CD4-positive, alpha-beta memory T cell (primary cell): ENCODE measurements at regions not wholly inside any gene's neighbourhood (a gene's known extent, or its start where the extent isn't known, plus 50 kb on each side); places are given as distances from the start of the nearest gene placed in this dataset.

Experiments used
- CTCF ChIA-PET: fragments of 350-600 bp; sonication (Branson Sonifier 250); formaldehyde crosslinking; loops from one replicate; lab custom pipeline; 2021; ENCODE audit warnings: inconsistent platforms; ENCODE audit not compliant: partially characterized antibody; lab: Charles Lee
- POLR2A ChIA-PET: fragments of 350-600 bp; sonication (Branson Sonifier 250); formaldehyde crosslinking; loops from one replicate; lab custom pipeline; 2021; ENCODE audit not compliant: partially characterized antibody; lab: Charles Lee
- DNase-seq, 5 donors: peaks; one replicate each; pipeline versions ENCODE4 v3.0.0 to v3.0.0-alpha.2; 2020 to 2022; ENCODE audit warnings: mixed read lengths in 1 of 5
- H3K27ac ChIP-seq: one replicate; pipeline ENCODE4 v1.7.0; 2013; ENCODE audit warnings: low read depth, low read length
- H3K27me3 ChIP-seq: 2 replicates; pipeline ENCODE4 v1.7.0; 2013; ENCODE audit warnings: mild to moderate bottlenecking, low read length, moderate library complexity; ENCODE audit not compliant: insufficient read depth
- H3K36me3 ChIP-seq: 2 replicates; pipeline ENCODE4 v1.7.0; 2013; ENCODE audit warnings: mild to moderate bottlenecking, low read length, moderate library complexity; ENCODE audit not compliant: insufficient read depth
- H3K4me1 ChIP-seq: 2 replicates; pipeline ENCODE4 v1.7.0; 2013; ENCODE audit warnings: mild to moderate bottlenecking, low read length, moderate library complexity; ENCODE audit not compliant: insufficient read depth
- H3K4me3 ChIP-seq, 2 donors: one replicate each; pipeline ENCODE4 v1.7.0; 2013; ENCODE audit warnings: low read length in 2 of 2, mild to moderate bottlenecking in 1 of 2
- H3K9me3 ChIP-seq, 2 donors: one replicate each; pipeline ENCODE4 v1.7.0; 2013; ENCODE audit warnings: low read length in 2 of 2, control low read depth in 1 of 2; ENCODE audit not compliant: control insufficient read depth in 1 of 2
- H3K27ac Mint-ChIP-seq, 7 donors: one replicate each; pipeline ENCODE4 v1.8.0; 2020 to 2021; ENCODE audit warnings: mixed read lengths in 7 of 7, mild to moderate bottlenecking in 6 of 7, inconsistent platforms in 3 of 7, moderate library complexity in 3 of 7
- H3K27me3 Mint-ChIP-seq, 2 donors: one replicate each; pipeline ENCODE4 v1.8.0; 2020 to 2021; ENCODE audit warnings: mixed read lengths in 2 of 2
- H3K36me3 Mint-ChIP-seq, 2 donors: one replicate each; pipeline ENCODE4 v1.8.0; 2020 to 2021; ENCODE audit warnings: mixed read lengths in 2 of 2, inconsistent platforms in 1 of 2, mild to moderate bottlenecking in 1 of 2
- H3K4me1 Mint-ChIP-seq, 4 donors: one replicate each; pipeline ENCODE4 v1.8.0; 2020 to 2021; ENCODE audit warnings: mixed read lengths in 4 of 4, mild to moderate bottlenecking in 1 of 4
- H3K4me3 Mint-ChIP-seq, 8 donors: one replicate each; pipeline ENCODE4 v1.8.0; 2020 to 2021; ENCODE audit warnings: mixed read lengths in 8 of 8, mild to moderate bottlenecking in 7 of 8, moderate library complexity in 6 of 8, inconsistent platforms in 3 of 8
- H3K9me3 Mint-ChIP-seq, 8 donors: one replicate each; pipeline ENCODE4 v1.8.0; 2020 to 2021; ENCODE audit warnings: mixed read lengths in 8 of 8, mild to moderate bottlenecking in 5 of 8, inconsistent platforms in 3 of 8, moderate library complexity in 1 of 8
- intact Hi-C: fragments of 100-400 bp; cut with micrococcal nuclease; formaldehyde crosslinking; loops from one replicate; pipeline ENCODE4 v1.15.1; 2023

- no peak overlapping the region for H3K27ac ChIP-seq
- no peak overlapping the region for H3K4me3 Mint-ChIP-seq
- CTCF ChIA-PET, result no interaction called here
These were observed 435.0 kb upstream of the C2CD4B start for GRCh38 chr15:62599791-62600777.

DNA sequence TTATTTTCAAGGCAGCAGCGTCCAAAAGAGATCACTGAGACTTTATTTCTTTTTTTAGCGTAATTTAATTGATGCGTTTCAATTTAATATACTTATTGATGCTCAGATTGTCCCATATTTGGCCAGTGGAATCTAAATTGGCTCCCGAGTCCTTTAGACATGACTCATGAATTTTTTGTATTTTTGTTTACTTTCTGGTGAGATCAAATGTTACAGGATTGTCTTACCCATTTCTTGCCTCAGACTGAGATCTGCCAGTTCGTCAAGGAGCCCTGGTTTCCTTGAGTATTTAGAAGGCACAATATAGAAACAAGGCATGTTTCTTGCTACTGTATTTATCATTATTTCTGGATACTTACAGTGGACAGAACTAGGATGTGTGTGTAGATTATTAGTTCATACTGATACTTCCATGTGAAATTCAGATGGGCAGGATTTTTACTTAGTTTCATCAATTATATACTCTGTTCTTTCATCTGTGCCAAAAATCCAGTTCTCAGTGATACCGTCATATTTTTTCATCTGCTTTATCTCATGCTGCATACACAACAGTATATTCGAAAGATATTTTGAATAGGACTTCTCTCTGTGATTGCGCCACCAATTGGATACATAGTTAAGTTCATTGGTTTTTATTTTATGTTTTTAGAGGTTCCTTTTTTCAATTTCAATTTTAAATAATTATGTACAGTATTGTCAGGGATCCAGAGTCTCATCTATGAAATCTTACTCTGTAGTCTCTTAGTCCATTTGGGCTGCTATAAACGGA lies 436.9 kb upstream of the C2CD4B start:
- CTCF ChIA-PET, result no interaction called here
- Histone ChIP-seq H3K4me1 (no peaks in the 10 kb centered on the region), H3K36me3 (no peaks in the 10 kb centered on the region), H3K27me3 (no peaks in the 10 kb centered on the region), H3K27ac (no peak overlapping the region), H3K4me3 (no peak overlapping the region), H3K9me3 (no peaks in the 10 kb centered on the region)
- no peak for DNase-seq
- no peaks in the 10 kb centered on the region for H3K36me3 Mint-ChIP-seq
- no peaks in the 10 kb centered on the region for H3K4me1 Mint-ChIP-seq
- no peak overlapping the region for H3K4me3 Mint-ChIP-seq
- intact Hi-C loops, result no loop called here
- H3K9me3 Mint-ChIP-seq, result no peaks in the 10 kb centered on the region
- H3K27me3 Mint-ChIP-seq, result peaks cover 4 to 11% of the 10 kb centered on the region in 2 donors
- no peak overlapping the region for H3K27ac Mint-ChIP-seq
- POLR2A ChIA-PET, result no interaction called here

More at GRCh38 chr15:62599791-62600777, 435.0 kb upstream of the C2CD4B start:
- DNase-seq, result no peak
- H3K36me3 ChIP-seq, result no peaks in the 10 kb centered on the region
- Mint-ChIP-seq H3K36me3 (no peaks in the 10 kb centered on the region), H3K27me3 (peaks cover 7 to 16% of the 10 kb centered on the region in 2 donors), H3K27ac (no peak overlapping the region), H3K4me1 (no peaks in the 10 kb centered on the region), H3K9me3 (no peaks in the 10 kb centered on the region)
- no peaks in the 10 kb centered on the region for H3K27me3 ChIP-seq
- H3K9me3 ChIP-seq, result no peaks in the 10 kb centered on the region
- POLR2A ChIA-PET, result no interaction called here
- intact Hi-C loops, result no loop called here
- no peaks in the 10 kb centered on the region for H3K4me1 ChIP-seq
- H3K4me3 ChIP-seq, result no peak overlapping the region

DNA sequence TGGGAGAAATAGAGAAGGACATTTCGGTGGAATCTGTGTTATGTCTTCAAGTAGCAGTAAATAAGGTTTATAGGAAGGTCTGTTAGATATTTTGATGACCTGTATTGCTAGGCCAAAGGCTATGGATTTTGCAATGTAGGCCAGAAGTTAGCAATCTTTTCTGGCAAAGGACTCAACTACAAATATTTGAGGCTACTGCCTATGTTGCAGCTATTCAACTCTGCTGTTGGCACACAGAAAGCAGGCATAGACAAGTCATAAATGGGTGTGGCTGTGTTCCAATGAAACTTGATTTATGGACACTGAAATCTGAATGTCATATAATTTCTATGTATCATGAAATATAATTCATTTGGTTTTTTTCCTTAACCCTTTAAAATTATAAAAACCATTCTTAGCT lies 438.7 kb upstream of the C2CD4B start:
- Mint-ChIP-seq H3K4me1 (no peaks in the 10 kb centered on the region), H3K9me3 (no peaks in the 10 kb centered on the region), H3K27ac (no peak overlapping the region), H3K27me3 (peaks cover 9 to 13% of the 10 kb centered on the region in 2 donors), H3K36me3 (no peaks in the 10 kb centered on the region), H3K4me3 (no peak overlapping the region)
- intact Hi-C loops, result no loop called here
- Histone ChIP-seq H3K4me1 (no peaks in the 10 kb centered on the region), H3K27me3 (no peaks in the 10 kb centered on the region), H3K9me3 (no peaks in the 10 kb centered on the region), H3K4me3 (no peak overlapping the region), H3K27ac (no peak overlapping the region), H3K36me3 (no peaks in the 10 kb centered on the region)
- no peak for DNase-seq
- POLR2A ChIA-PET, result no interaction called here
- CTCF ChIA-PET, result no interaction called here

- H3K27ac Mint-ChIP-seq, result no peak overlapping the region
- intact Hi-C loops, result no loop called here
- no peaks in the 10 kb centered on the region for H3K4me1 ChIP-seq
- no peak for DNase-seq
- peaks cover 10 to 12% of the 10 kb centered on the region in 2 donors for H3K27me3 Mint-ChIP-seq
- no peak overlapping the region for H3K27ac ChIP-seq
- H3K4me1 Mint-ChIP-seq, result no peaks in the 10 kb centered on the region
- H3K36me3 Mint-ChIP-seq, result no peaks in the 10 kb centered on the region
- H3K27me3 ChIP-seq, result no peaks in the 10 kb centered on the region
- H3K36me3 ChIP-seq, result no peaks in the 10 kb centered on the region
- CTCF ChIA-PET, result no interaction called here
- no peak overlapping the region for H3K4me3 Mint-ChIP-seq
- H3K9me3 ChIP-seq, result no peaks in the 10 kb centered on the region
- no peaks in the 10 kb centered on the region for H3K9me3 Mint-ChIP-seq
- POLR2A ChIA-PET, result no interaction called here
- H3K4me3 ChIP-seq, result no peak overlapping the region
These were observed 437.3 kb upstream of the TPM1 start for GRCh38 chr15:62605282-62605681.

- no peak overlapping the region for H3K27ac ChIP-seq
- Mint-ChIP-seq H3K9me3 (no peaks in the 10 kb centered on the region), H3K36me3 (no peaks in the 10 kb centered on the region), H3K27ac (no peak overlapping the region), H3K4me1 (no peaks in the 10 kb centered on the region), H3K27me3 (peaks cover 12 to 13% of the 10 kb centered on the region in 2 donors), H3K4me3 (no peak overlapping the region)
- H3K9me3 ChIP-seq, result no peaks in the 10 kb centered on the region
- ChIA-PET CTCF (no interaction called here), POLR2A (no interaction called here)
- H3K27me3 ChIP-seq, result no peaks in the 10 kb centered on the region
- intact Hi-C loops, result no loop called here
- no peaks in the 10 kb centered on the region for H3K4me1 ChIP-seq
- H3K36me3 ChIP-seq, result no peaks in the 10 kb centered on the region
- no peak overlapping the region for H3K4me3 ChIP-seq
- no peak for DNase-seq
These were observed 436.0 kb upstream of the TPM1 start for GRCh38 chr15:62606376-62607113.

GRCh38 chr15:62607114-62607462 lies 435.5 kb upstream of the TPM1 start:
- no peaks in the 10 kb centered on the region for H3K36me3 Mint-ChIP-seq
- ChIA-PET POLR2A (no interaction called here), CTCF (no interaction called here)
- intact Hi-C loops, result no loop called here
- no peaks in the 10 kb centered on the region for H3K4me1 Mint-ChIP-seq
- H3K27ac Mint-ChIP-seq, result no peak overlapping the region
- H3K4me3 Mint-ChIP-seq, result no peak overlapping the region
- no peaks in the 10 kb centered on the region for H3K9me3 ChIP-seq
- no peak for DNase-seq
- H3K27ac ChIP-seq, result no peak overlapping the region
- H3K4me3 ChIP-seq, result no peak overlapping the region
- H3K27me3 ChIP-seq, result no peaks in the 10 kb centered on the region
- H3K36me3 ChIP-seq, result no peaks in the 10 kb centered on the region
- no peaks in the 10 kb centered on the region for H3K9me3 Mint-ChIP-seq
- peaks cover 15 to 16% of the 10 kb centered on the region in 2 donors for H3K27me3 Mint-ChIP-seq
- no peaks in the 10 kb centered on the region for H3K4me1 ChIP-seq

GRCh38 chr15:62607643-62608042 lies 434.9 kb upstream of the TPM1 start:
- H3K4me1 Mint-ChIP-seq, result no peaks in the 10 kb centered on the region
- Histone ChIP-seq H3K4me1 (no peaks in the 10 kb centered on the region), H3K27me3 (no peaks in the 10 kb centered on the region), H3K36me3 (no peaks in the 10 kb centered on the region), H3K9me3 (no peaks in the 10 kb centered on the region), H3K4me3 (no peak overlapping the region), H3K27ac (no peak overlapping the region)
- DNase-seq, result no peak
- POLR2A ChIA-PET, result no interaction called here
- no peaks in the 10 kb centered on the region for H3K36me3 Mint-ChIP-seq
- intact Hi-C loops, result no loop called here
- no peak overlapping the region for H3K4me3 Mint-ChIP-seq
- H3K9me3 Mint-ChIP-seq, result no peaks in the 10 kb centered on the region
- H3K27me3 Mint-ChIP-seq, result peaks cover 17 to 19% of the 10 kb centered on the region in 2 donors
- CTCF ChIA-PET, result no interaction called here
- H3K27ac Mint-ChIP-seq, result no peak overlapping the region
